ENCODE measurements at regions not wholly inside any gene's neighbourhood (a gene's known extent, or its start where the extent isn't known, plus 50 kb on each side); places are given as distances from the start of the nearest gene placed in this dataset.

- TF ChIP-seq CTCF (IDR thresholded peaks at IDR 0.05; ENCODE audit: low read depth, low read length, poor library complexity, severe bottlenecking) (no peak), EZH2phosphoT487 (IDR thresholded peaks at IDR 0.05; ENCODE audit: borderline replicate concordance, low read length) (no peak)
These were observed 1043.3 kb upstream of the PIK3C3 start for GRCh38 chr18:40911582-40912254.

Data from DOHH2 (cell line).